ENCODE measurements at regions not wholly inside any gene's neighbourhood (a gene's known extent, or its start where the extent isn't known, plus 50 kb on each side); places are given as distances from the start of the nearest gene placed in this dataset.

- DNase-seq, result no peak
Measured at GRCh38 chr1:221373795-221374194, 368.1 kb downstream of the DUSP10 start.

GRCh38 chr1:221376286-221376685, 365.6 kb downstream of the DUSP10 start:
- no peak for DNase-seq

- DNase-seq, result no peak
Measured at GRCh38 chr1:221381910-221382623, 359.8 kb downstream of the DUSP10 start.

- DNase-seq, result no peak
Measured at GRCh38 chr1:221392453-221392852, 349.4 kb downstream of the DUSP10 start.

- no peak for DNase-seq
Measured at GRCh38 chr1:221394011-221394544, 347.8 kb downstream of the DUSP10 start.

GRCh38 chr1:221396526-221396925, 345.4 kb downstream of the DUSP10 start:
- DNase-seq, result no peak

GRCh38 chr1:221397141-221397540, 344.7 kb downstream of the DUSP10 start:
- DNase-seq, result no peak

GRCh38 chr1:221397606-221398005, 344.3 kb downstream of the DUSP10 start:
- DNase-seq, result no peak

- DNase-seq, result no peak
Measured at GRCh38 chr1:221405146-221405545, 336.7 kb downstream of the DUSP10 start.

GRCh38 chr1:221408117-221408803, 333.6 kb downstream of the DUSP10 start:
- DNase-seq, result no peak

- DNase-seq, result no peak
Measured at GRCh38 chr1:221411283-221411682, 330.6 kb downstream of the DUSP10 start.

- DNase-seq, result no peak
Measured at GRCh38 chr1:221414772-221415539, 326.9 kb downstream of the DUSP10 start.

GRCh38 chr1:221415651-221416050, 326.2 kb downstream of the DUSP10 start:
- DNase-seq, result no peak

GRCh38 chr1:221416142-221416541, 325.7 kb downstream of the DUSP10 start:
- DNase-seq, result no peak

- DNase-seq, result no peak
Measured at GRCh38 chr1:221416723-221417122, 325.2 kb downstream of the DUSP10 start.

GRCh38 chr1:221418346-221418745, 323.5 kb downstream of the DUSP10 start:
- no peak for DNase-seq

- DNase-seq, result no peak
Measured at GRCh38 chr1:221419513-221420095, 322.3 kb downstream of the DUSP10 start.

GRCh38 chr1:221429264-221429663, 312.6 kb downstream of the DUSP10 start:
- DNase-seq, result no peak

- DNase-seq, result no peak
Measured at GRCh38 chr1:221430152-221430960, 311.5 kb downstream of the DUSP10 start.

GRCh38 chr1:221431068-221431651, 310.7 kb downstream of the DUSP10 start:
- DNase-seq, result no peak

GRCh38 chr1:221431961-221432360, 309.9 kb downstream of the DUSP10 start:
- DNase-seq, result no peak

- DNase-seq, result no peak
Measured at GRCh38 chr1:221435504-221435904, 306.4 kb downstream of the DUSP10 start.

Data from GOT3 (cell line).